ENCODE measurements at regions not wholly inside any gene's neighbourhood (a gene's known extent, or its start where the extent isn't known, plus 50 kb on each side); places are given as distances from the start of the nearest gene placed in this dataset.

GRCh38 chr16:86768999-86769398 is 190.7 kb downstream of the FOXL1 start:
- TF ChIP-seq CTCF (IDR thresholded peaks at IDR 0.05; ENCODE audit: low read length) = no peak
- TF ChIP-seq EZH2phosphoT487 (IDR thresholded peaks at IDR 0.05; ENCODE audit: low read length) = no peak
- TF ChIP-seq EZH2 (optimal IDR thresholded peaks at IDR 0.05; ENCODE audit: low read depth, low read length) = no peak
